AML-193 (cell line): ENCODE measurements at regions not wholly inside any gene's neighbourhood (a gene's known extent, or its start where the extent isn't known, plus 50 kb on each side); places are given as distances from the start of the nearest gene placed in this dataset.

Source experiments
- DNase-seq, 2 experiments: peaks; one replicate each; lab custom pipeline; 2025; lab: John Stamatoyannopoulos, UW

- no peak for DNase-seq
Observed at GRCh38 chr7:40935435-40935834, 767.5 kb downstream of the INHBA start.

GRCh38 chr7:40923626-40924025, 779.3 kb downstream of the INHBA start:
- DNase-seq = no peak

- DNase-seq = no peak
Observed at GRCh38 chr7:40922316-40922670, 780.6 kb downstream of the INHBA start.

- no peak for DNase-seq
Observed at GRCh38 chr7:40921589-40922315, 781.1 kb downstream of the INHBA start.

- no peak for DNase-seq
Observed at GRCh38 chr7:40918701-40919271, 784.0 kb downstream of the SUGCT start.

- no peak for DNase-seq
Observed at GRCh38 chr7:40916813-40917212, 782.0 kb downstream of the SUGCT start.

- DNase-seq = no peak
Observed at GRCh38 chr7:40915071-40915470, 780.3 kb downstream of the SUGCT start.
